ENCODE measurements at regions not wholly inside any gene's neighbourhood (a gene's known extent, or its start where the extent isn't known, plus 50 kb on each side); places are given as distances from the start of the nearest gene placed in this dataset.

DNA sequence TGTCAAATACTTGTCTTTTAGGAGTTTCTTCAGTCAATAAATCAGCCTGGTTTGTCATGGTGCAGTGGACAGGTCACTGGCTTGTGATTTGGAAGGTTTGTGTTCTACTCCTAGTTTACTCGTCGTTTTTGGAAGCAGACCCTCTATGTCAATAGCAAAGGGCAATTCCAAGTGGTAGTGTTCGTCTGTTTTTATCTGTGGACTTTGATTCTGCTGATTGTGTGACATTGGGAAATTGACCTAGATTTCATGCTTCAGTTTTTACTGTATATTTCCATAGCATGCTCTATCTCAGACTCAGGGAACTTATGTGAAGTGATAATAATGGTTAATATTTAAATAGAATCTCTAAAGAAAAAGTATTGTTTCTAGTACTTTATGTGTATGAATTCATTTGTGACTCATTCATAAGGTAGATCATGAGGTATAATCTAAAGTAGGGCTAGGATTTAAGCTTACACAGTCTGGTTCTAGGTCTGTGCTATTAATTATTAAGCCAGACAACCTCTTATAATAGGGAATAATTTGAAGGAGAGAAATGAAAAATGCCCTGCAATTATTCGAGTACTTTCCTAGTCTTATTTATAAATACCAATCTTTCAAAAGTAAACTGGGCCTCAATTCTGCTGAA lies 198.1 kb downstream of the REEP3 start:
- TF ChIP-seq, protein P1, sequence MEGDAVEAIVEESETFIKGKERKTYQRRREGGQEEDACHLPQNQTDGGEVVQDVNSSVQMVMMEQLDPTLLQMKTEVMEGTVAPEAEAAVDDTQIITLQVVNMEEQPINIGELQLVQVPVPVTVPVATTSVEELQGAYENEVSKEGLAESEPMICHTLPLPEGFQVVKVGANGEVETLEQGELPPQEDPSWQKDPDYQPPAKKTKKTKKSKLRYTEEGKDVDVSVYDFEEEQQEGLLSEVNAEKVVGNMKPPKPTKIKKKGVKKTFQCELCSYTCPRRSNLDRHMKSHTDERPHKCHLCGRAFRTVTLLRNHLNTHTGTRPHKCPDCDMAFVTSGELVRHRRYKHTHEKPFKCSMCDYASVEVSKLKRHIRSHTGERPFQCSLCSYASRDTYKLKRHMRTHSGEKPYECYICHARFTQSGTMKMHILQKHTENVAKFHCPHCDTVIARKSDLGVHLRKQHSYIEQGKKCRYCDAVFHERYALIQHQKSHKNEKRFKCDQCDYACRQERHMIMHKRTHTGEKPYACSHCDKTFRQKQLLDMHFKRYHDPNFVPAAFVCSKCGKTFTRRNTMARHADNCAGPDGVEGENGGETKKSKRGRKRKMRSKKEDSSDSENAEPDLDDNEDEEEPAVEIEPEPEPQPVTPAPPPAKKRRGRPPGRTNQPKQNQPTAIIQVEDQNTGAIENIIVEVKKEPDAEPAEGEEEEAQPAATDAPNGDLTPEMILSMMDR (IDR thresholded peaks at IDR 0.05), result no peak
- no peak for TF ChIP-seq POLR2A (IDR thresholded peaks at IDR 0.05)
- no peak for TF ChIP-seq POLR2AphosphoS5 (IDR thresholded peaks at IDR 0.05)
- no peak for TF ChIP-seq EP300 (IDR thresholded peaks at IDR 0.05)
